ENCODE measurements at regions not wholly inside any gene's neighbourhood (a gene's known extent, or its start where the extent isn't known, plus 50 kb on each side); places are given as distances from the start of the nearest gene placed in this dataset.

DNA sequence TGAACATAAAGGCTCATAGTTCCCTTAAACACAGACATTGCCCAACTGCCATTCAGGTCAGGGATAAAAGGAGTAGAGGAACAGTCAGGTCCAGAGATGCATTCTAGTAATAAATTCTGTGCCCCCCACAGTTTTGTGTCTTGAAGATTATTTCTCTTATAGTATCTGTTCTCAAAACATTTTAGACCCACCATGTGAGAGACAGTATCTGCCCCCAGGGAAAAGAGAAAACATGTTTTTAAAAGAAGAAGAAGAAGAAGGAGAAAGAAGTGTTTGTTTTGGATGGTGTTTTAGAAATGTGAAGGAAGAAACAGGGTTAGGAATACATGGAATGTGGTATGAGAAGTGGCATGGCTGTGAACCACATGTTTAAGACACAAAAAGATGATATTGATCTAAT, 629.6 kb upstream of the EPHA7 start:
- in situ Hi-C loops (cut with MboI; ENCODE audit: low sequenced_read_pairs in 4 of 4), result no loop called here
- Histone ChIP-seq H3K4me3 (no peak overlapping the region), H3K9me3 (no peaks in the 10 kb centered on the region), H3K27ac (no peak overlapping the region), H3K27me3 (no peaks in the 10 kb centered on the region), H3K4me1 (no peaks in the 10 kb centered on the region), H3K36me3 (no peaks in the 10 kb centered on the region)
- ATAC-seq (no peak), DNase-seq (no peak)
- no peak for TF ChIP-seq POLR2A (IDR thresholded peaks at IDR 0.05)
- TF ChIP-seq, protein P1, sequence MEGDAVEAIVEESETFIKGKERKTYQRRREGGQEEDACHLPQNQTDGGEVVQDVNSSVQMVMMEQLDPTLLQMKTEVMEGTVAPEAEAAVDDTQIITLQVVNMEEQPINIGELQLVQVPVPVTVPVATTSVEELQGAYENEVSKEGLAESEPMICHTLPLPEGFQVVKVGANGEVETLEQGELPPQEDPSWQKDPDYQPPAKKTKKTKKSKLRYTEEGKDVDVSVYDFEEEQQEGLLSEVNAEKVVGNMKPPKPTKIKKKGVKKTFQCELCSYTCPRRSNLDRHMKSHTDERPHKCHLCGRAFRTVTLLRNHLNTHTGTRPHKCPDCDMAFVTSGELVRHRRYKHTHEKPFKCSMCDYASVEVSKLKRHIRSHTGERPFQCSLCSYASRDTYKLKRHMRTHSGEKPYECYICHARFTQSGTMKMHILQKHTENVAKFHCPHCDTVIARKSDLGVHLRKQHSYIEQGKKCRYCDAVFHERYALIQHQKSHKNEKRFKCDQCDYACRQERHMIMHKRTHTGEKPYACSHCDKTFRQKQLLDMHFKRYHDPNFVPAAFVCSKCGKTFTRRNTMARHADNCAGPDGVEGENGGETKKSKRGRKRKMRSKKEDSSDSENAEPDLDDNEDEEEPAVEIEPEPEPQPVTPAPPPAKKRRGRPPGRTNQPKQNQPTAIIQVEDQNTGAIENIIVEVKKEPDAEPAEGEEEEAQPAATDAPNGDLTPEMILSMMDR (IDR thresholded peaks at IDR 0.05 in 4 of 5, conservative IDR thresholded peaks at IDR 0.05 in 1 of 5), result no peak
- intact Hi-C loops (cut with DNase I; ENCODE audit: low total_unique reads), result no loop called here

DNA sequence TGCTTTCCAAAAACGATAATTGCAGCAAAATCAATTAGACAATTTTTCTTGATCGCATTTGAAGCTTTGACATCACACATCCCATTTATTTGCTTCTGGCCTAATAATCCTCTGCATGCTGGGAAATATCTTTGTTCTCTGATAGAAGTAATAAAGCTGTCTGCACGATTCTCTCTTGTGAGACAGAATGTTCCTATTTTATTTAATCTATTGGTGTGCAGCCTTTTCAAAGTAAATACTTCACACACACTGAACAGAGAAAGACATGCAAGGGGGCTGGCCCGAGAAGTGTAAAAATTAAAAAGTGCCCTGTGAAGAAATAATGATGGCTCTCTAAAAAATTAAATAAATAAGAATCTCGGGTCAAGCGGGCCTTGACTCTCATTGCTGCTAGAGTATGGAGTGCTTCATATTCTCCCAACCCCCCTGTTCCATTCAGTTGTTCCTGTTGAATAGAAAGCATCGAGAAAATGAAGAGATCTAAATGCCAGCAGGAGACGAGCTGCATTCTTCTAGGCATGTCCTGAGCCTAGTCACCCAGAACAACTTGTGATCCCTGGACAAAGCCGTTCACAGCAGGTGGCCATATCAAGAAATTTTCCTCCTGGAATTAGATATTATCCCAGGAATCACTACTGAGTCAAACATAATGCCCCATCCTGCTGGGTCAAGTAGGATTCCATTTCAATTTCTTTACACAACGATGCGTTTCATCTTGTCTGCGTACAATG, 625.9 kb upstream of the EPHA7 start:
- no peak overlapping the region for H3K27ac ChIP-seq

DNA sequence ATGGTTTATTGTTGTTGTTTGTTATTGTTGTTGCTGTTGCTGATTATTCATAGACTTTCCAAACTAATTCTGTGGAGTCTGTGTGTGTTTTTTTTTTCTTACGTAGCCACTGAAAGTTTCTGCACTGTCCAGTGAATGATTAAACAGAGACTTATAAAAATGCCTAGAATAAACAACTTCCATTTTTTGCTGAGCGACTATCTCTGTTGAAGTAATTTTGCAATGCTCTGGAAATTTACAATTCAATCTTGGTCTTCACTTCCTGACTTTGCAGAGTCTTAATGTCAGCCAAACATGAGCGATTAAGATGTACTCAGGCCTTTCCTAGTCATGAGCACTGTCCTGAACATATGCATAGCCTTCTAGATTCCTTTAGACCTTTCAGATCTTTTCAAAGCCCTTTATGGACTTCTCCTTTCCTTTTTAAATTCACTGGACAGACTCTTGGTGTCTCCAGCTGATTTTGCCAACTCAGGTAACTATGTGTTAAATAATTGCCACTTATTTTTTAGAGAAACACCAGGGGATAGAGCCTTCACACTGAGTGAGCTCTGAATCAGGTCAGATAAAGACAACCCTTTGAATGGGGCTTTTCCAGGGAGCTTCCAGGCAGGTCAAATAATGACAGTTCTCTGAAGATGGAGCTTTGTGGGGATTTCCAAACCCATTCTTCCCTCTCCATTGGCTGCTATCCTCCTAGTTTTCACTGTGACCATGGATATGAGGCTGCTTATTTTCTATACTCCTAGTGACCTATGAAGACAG, 622.8 kb upstream of the EPHA7 start:
- intact Hi-C loops (cut with DNase I; ENCODE audit: low total_unique reads), result no loop called here
- in situ Hi-C loops (cut with MboI; ENCODE audit: low sequenced_read_pairs in 4 of 4), result no loop called here
- Histone ChIP-seq H3K9me3 (no peaks in the 10 kb centered on the region), H3K27me3 (no peaks in the 10 kb centered on the region), H3K27ac (no peak overlapping the region), H3K4me3 (no peak overlapping the region), H3K36me3 (no peaks in the 10 kb centered on the region), H3K4me1 (no peaks in the 10 kb centered on the region)
- ATAC-seq (no peak), DNase-seq (no peak)
- TF ChIP-seq, protein P1 (IDR thresholded peaks at IDR 0.05 in 4 of 5, conservative IDR thresholded peaks at IDR 0.05 in 1 of 5), result no peak
- no peak for TF ChIP-seq POLR2A (IDR thresholded peaks at IDR 0.05)

More for the DNA sequence above, 625.9 kb upstream of the EPHA7 start:
- intact Hi-C loops (cut with DNase I; ENCODE audit: low total_unique reads) (no loop called here), in situ Hi-C loops (cut with MboI; ENCODE audit: low sequenced_read_pairs in 4 of 4) (no loop called here)
- Histone ChIP-seq H3K9me3 (no peaks in the 10 kb centered on the region), H3K36me3 (no peaks in the 10 kb centered on the region), H3K4me3 (no peak overlapping the region), H3K27me3 (no peaks in the 10 kb centered on the region), H3K4me1 (no peaks in the 10 kb centered on the region)
- ATAC-seq (no peak), DNase-seq (no peak)
- TF ChIP-seq, protein P1 (IDR thresholded peaks at IDR 0.05 in 4 of 5, conservative IDR thresholded peaks at IDR 0.05 in 1 of 5), result no peak
- no peak for TF ChIP-seq POLR2A (IDR thresholded peaks at IDR 0.05)

DNA sequence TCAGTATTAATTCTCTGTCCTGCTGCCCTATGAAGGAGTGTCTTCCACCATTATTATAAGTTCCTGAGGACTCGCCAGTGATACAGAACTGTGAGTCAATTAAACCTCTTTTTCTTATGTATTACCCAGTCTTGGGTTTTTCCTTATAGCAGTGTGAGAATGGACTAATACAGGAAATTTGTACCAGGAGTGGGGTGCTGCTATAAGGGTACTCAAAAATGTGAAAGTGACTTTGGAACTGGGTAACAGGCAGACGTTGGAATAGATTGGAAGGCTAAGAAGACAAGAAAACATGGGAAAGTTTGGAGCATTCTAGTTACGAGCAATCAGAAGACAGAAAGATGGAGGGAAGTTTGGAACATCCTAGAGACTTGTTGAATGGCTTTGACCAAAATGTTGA, 616.7 kb upstream of the EPHA7 start:
- TF ChIP-seq, protein P1 (IDR thresholded peaks at IDR 0.05 in 4 of 5, conservative IDR thresholded peaks at IDR 0.05 in 1 of 5), result no peak
- TF ChIP-seq POLR2A (IDR thresholded peaks at IDR 0.05), result no peak
- intact Hi-C loops (cut with DNase I; ENCODE audit: low total_unique reads), result no loop called here
- no peaks in the 10 kb centered on the region for H3K4me1 ChIP-seq
- no peaks in the 10 kb centered on the region for H3K27me3 ChIP-seq
- H3K27ac ChIP-seq, result no peak overlapping the region
- no peaks in the 10 kb centered on the region for H3K36me3 ChIP-seq
- H3K9me3 ChIP-seq, result no peaks in the 10 kb centered on the region
- no peak overlapping the region for H3K4me3 ChIP-seq
- DNase-seq (no peak), ATAC-seq (no peak)
- in situ Hi-C loops (cut with MboI; ENCODE audit: low sequenced_read_pairs in 4 of 4), result no loop called here

All from gastrocnemius medialis (tissue), 4 donors.